ENCODE measurements at regions not wholly inside any gene's neighbourhood (a gene's known extent, or its start where the extent isn't known, plus 50 kb on each side); places are given as distances from the start of the nearest gene placed in this dataset.

- no peak for TF ChIP-seq YY1 (IDR thresholded peaks at IDR 0.05; ENCODE audit: low read depth, low read length)
- no peak for TF ChIP-seq POLR2AphosphoS5 (IDR thresholded peaks at IDR 0.05; ENCODE audit: low read depth, low read length)
- TF ChIP-seq CREB1 (IDR thresholded peaks at IDR 0.05) = no peak
- no peak for TF ChIP-seq SP2 (IDR thresholded peaks at IDR 0.05; ENCODE audit: low read length)
- no peak for TF ChIP-seq RAD21 (IDR thresholded peaks at IDR 0.05 in 1 of 2, conservative IDR thresholded peaks at IDR 0.05 in 1 of 2; ENCODE audit: low read depth in 2 of 2, low read length in 2 of 2)
- no peak for TF ChIP-seq MAX (IDR thresholded peaks at IDR 0.05)
- no peak for TF ChIP-seq SRF (IDR thresholded peaks at IDR 0.05; ENCODE audit: low read depth, low read length)
- no peak for TF ChIP-seq PHF8 (conservative IDR thresholded peaks at IDR 0.05; ENCODE audit: low read depth, low read length)
These were observed 90.8 kb upstream of the TNFSF4 start (continued) for GRCh38 chr1:173297798-173298391.

All from H1 (cell line).